ENCODE measurements at regions not wholly inside any gene's neighbourhood (a gene's known extent, or its start where the extent isn't known, plus 50 kb on each side); places are given as distances from the start of the nearest gene placed in this dataset.
"Not testable (repeated sequence)": the region's sequence is repeated elsewhere in the genome, so short reads cannot be mapped to it uniquely, and the experiment has no call there.

DNA sequence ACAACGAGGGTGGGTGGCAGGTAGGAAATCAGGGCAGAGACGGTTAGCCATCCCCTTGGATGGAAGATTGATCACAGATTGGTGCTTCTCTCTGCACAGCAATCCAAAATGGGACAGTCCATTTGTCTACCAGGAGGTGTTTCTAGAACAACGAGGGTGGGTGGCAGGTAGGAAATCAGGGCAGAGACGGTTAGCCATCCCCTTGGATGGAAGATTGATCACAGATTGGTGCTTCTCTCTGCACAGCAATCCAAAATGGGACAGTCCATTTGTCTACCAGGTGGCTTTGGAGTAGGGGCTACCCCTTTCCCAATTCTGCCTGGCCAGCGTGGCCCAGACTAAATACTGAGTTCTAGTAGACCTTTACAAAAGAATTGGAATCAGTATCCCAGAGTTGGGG lies 452.3 kb downstream of the CD83 start:
- not testable (repeated sequence) for H3K27me3 ChIP-seq (ENCODE audit: control insufficient read depth, insufficient read depth, low read length); H3K27ac ChIP-seq (ENCODE audit: low read depth, low read length); H3K36me3 ChIP-seq (ENCODE audit: control insufficient read depth, insufficient read depth, low read length); H3K9me3 ChIP-seq (ENCODE audit: control insufficient read depth, insufficient read depth, low read length); DNase-seq (ENCODE audit: low read depth in 4 of 6, low spot score in 6 of 6); H3K4me3 ChIP-seq (ENCODE audit: low read depth, low read length); H3K4me1 ChIP-seq (ENCODE audit: control insufficient read depth, insufficient read depth, low read length)
- 100% methylated on average over 2 of the region's 5 CpGs for WGBS (ENCODE audit: insufficient coverage)

DNA sequence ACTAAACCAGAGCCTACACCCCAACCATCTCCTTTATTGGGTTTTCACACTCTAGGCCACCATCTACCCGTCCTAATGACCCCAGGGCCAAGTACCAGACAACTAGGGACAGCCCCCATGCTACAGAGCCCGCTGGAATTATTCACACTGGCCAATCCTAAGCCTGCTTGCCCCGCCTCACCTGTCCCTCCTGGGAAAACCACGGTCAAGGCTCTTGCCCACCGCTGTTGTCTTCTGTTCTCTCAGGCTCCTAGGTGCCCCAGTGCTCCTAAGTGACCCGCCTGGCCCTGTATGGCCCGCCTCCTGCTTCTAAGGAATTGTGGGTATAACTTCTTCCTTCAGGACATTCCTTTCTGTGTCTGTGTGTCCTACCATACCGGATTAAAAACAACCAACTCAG lies 453.4 kb downstream of the CD83 start:
- no peaks in the 10 kb centered on the region for H3K9me3 ChIP-seq (ENCODE audit: control insufficient read depth, insufficient read depth, low read length)
- no peaks in the 10 kb centered on the region for H3K27me3 ChIP-seq (ENCODE audit: control insufficient read depth, insufficient read depth, low read length)
- WGBS (ENCODE audit: insufficient coverage), result 84% methylated on average over 6 of the region's 8 CpGs

DNA sequence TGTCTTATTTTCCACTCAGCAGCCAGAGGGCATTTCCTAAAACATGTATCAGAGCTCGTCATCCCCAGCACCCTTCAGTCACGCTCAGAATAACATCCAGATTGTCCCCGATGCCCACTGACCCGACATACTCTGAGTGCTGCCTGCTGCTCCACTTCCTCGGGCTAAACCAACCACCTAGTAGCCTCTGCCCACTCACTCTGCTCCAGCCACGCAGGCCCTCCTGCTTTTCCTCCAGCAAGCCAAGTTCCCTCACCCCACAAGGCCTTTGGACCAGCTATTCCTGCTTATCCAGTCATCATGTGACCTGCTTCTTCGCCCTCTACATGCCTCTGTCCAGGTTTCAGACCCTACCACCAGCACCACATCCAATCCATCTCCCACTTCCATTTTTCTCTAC lies 454.2 kb downstream of the CD83 start:
- Histone ChIP-seq H3K4me3 (ENCODE audit: low read depth, low read length) (no peak overlapping the region), H3K36me3 (ENCODE audit: control insufficient read depth, insufficient read depth, low read length) (no peaks in the 10 kb centered on the region), H3K4me1 (ENCODE audit: control insufficient read depth, insufficient read depth, low read length) (peaks cover 3% of the 10 kb centered on the region), H3K27ac (ENCODE audit: low read depth, low read length) (no peak overlapping the region), H3K9me3 (ENCODE audit: control insufficient read depth, insufficient read depth, low read length) (no peaks in the 10 kb centered on the region), H3K27me3 (ENCODE audit: control insufficient read depth, insufficient read depth, low read length) (no peaks in the 10 kb centered on the region)
- WGBS (ENCODE audit: insufficient coverage), result 93% methylated on average over 7 of the region's 7 CpGs
- no peak for DNase-seq (ENCODE audit: low read depth in 4 of 6, low spot score in 6 of 6)

More for the DNA sequence above, 453.4 kb downstream of the CD83 start:
- Histone ChIP-seq H3K4me3 (ENCODE audit: low read depth, low read length) (no peak overlapping the region), H3K36me3 (ENCODE audit: control insufficient read depth, insufficient read depth, low read length) (no peaks in the 10 kb centered on the region), H3K4me1 (ENCODE audit: control insufficient read depth, insufficient read depth, low read length) (peaks cover 3% of the 10 kb centered on the region), H3K27ac (ENCODE audit: low read depth, low read length) (no peak overlapping the region)
- no peak for DNase-seq (ENCODE audit: low read depth in 4 of 6, low spot score in 6 of 6)

DNA sequence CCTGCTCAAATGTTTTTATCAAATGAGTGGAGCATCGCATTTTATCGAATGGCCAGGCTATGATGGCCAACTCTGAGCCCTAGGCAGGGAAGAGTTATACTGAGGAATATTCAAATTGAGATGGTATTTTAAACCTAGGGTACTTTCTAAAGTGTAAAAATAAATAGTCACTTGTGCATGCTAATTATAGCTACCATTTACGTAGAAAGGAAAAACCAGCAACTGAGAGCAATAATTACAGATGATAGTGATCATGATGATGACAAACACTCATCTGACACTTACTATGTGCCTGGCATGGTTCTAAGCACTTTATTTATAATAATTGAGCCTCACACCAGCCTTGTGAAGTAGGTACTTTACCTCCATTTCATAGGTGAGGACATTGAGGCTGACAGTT lies 455.7 kb downstream of the CD83 start:
- Histone ChIP-seq H3K9me3 (ENCODE audit: control insufficient read depth, insufficient read depth, low read length) (no peaks in the 10 kb centered on the region), H3K4me3 (ENCODE audit: low read depth, low read length) (no peak overlapping the region), H3K36me3 (ENCODE audit: control insufficient read depth, insufficient read depth, low read length) (no peaks in the 10 kb centered on the region), H3K27ac (ENCODE audit: low read depth, low read length) (no peak overlapping the region), H3K4me1 (ENCODE audit: control insufficient read depth, insufficient read depth, low read length) (peaks cover 3% of the 10 kb centered on the region), H3K27me3 (ENCODE audit: control insufficient read depth, insufficient read depth, low read length) (no peaks in the 10 kb centered on the region)
- no peak for DNase-seq (ENCODE audit: low read depth in 4 of 6, low spot score in 6 of 6)
- WGBS (ENCODE audit: insufficient coverage), result no CpG with 5 or more reads among the region's 3 CpGs

GRCh38 chr6:14573703-14574290 lies 456.2 kb downstream of the CD83 start:
- peak in 1 of 6 donors; percentile 56 for DNase-seq (ENCODE audit: low read depth in 4 of 6, low spot score in 6 of 6)
- WGBS (ENCODE audit: insufficient coverage), result 67% methylated on average over 1 of the region's 2 CpGs
- Histone ChIP-seq H3K27ac (ENCODE audit: low read depth, low read length) (no peak overlapping the region), H3K27me3 (ENCODE audit: control insufficient read depth, insufficient read depth, low read length) (no peaks in the 10 kb centered on the region), H3K9me3 (ENCODE audit: control insufficient read depth, insufficient read depth, low read length) (no peaks in the 10 kb centered on the region), H3K36me3 (ENCODE audit: control insufficient read depth, insufficient read depth, low read length) (no peaks in the 10 kb centered on the region), H3K4me1 (ENCODE audit: control insufficient read depth, insufficient read depth, low read length) (peaks cover 3% of the 10 kb centered on the region), H3K4me3 (ENCODE audit: low read depth, low read length) (no peak overlapping the region)

GRCh38 chr6:14575961-14576360 lies 458.4 kb downstream of the CD83 start:
- no peaks in the 10 kb centered on the region for H3K9me3 ChIP-seq (ENCODE audit: control insufficient read depth, insufficient read depth, low read length)
- H3K36me3 ChIP-seq (ENCODE audit: control insufficient read depth, insufficient read depth, low read length), result no peaks in the 10 kb centered on the region
- no CpG with 5 or more reads among the region's 1 CpG for WGBS (ENCODE audit: insufficient coverage)
- H3K4me3 ChIP-seq (ENCODE audit: low read depth, low read length), result no peak overlapping the region
- H3K27me3 ChIP-seq (ENCODE audit: control insufficient read depth, insufficient read depth, low read length), result no peaks in the 10 kb centered on the region
- H3K4me1 ChIP-seq (ENCODE audit: control insufficient read depth, insufficient read depth, low read length), result peaks cover 3% of the 10 kb centered on the region
- H3K27ac ChIP-seq (ENCODE audit: low read depth, low read length), result no peak overlapping the region
- no peak for DNase-seq (ENCODE audit: low read depth in 4 of 6, low spot score in 6 of 6)

DNA sequence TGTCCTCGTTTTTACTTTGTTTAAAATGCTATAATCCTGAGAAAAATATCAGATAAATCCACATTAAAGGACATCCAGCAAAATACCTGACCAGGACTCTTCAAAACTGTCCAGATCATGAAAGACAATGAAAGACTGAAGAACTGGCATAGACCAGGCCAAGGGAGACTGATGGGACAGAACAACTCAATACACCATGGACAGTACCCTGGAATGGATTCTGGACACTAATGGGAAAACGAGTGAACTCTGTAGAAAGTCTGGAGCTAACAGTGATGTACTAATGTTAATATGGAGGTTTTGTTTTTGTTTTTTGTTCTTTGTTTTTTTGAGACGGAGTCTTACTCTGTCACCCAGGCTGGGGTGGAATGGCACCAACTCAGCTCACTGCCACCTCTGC lies 461.4 kb downstream of the CD83 start:
- H3K27me3 ChIP-seq (ENCODE audit: control insufficient read depth, insufficient read depth, low read length), result no peaks in the 10 kb centered on the region
- 80% methylated on average over 1 of the region's 3 CpGs for WGBS (ENCODE audit: insufficient coverage)

GRCh38 chr6:14582749-14583148 lies 465.2 kb downstream of the CD83 start:
- no peaks in the 10 kb centered on the region for H3K9me3 ChIP-seq (ENCODE audit: control insufficient read depth, insufficient read depth, low read length)
- H3K4me3 ChIP-seq (ENCODE audit: low read depth, low read length), result no peak overlapping the region
- H3K4me1 ChIP-seq (ENCODE audit: control insufficient read depth, insufficient read depth, low read length), result no peaks in the 10 kb centered on the region
- H3K27ac ChIP-seq (ENCODE audit: low read depth, low read length), result no peak overlapping the region
- no peaks in the 10 kb centered on the region for H3K36me3 ChIP-seq (ENCODE audit: control insufficient read depth, insufficient read depth, low read length)
- WGBS (ENCODE audit: insufficient coverage), result no CpG with 5 or more reads among the region's 1 CpG
- no peaks in the 10 kb centered on the region for H3K27me3 ChIP-seq (ENCODE audit: control insufficient read depth, insufficient read depth, low read length)
- DNase-seq (ENCODE audit: low read depth in 4 of 6, low spot score in 6 of 6), result peak in 1 of 6 donors; percentile 54

More for the DNA sequence above, 461.4 kb downstream of the CD83 start:
- Histone ChIP-seq H3K9me3 (ENCODE audit: control insufficient read depth, insufficient read depth, low read length) (no peaks in the 10 kb centered on the region), H3K4me3 (ENCODE audit: low read depth, low read length) (no peak overlapping the region), H3K27ac (ENCODE audit: low read depth, low read length) (no peak overlapping the region), H3K4me1 (ENCODE audit: control insufficient read depth, insufficient read depth, low read length) (peaks cover under 1% of the 10 kb centered on the region), H3K36me3 (ENCODE audit: control insufficient read depth, insufficient read depth, low read length) (no peaks in the 10 kb centered on the region)
- no peak for DNase-seq (ENCODE audit: low read depth in 4 of 6, low spot score in 6 of 6)

GRCh38 chr6:14583826-14584225 lies 466.3 kb downstream of the CD83 start:
- Histone ChIP-seq H3K36me3 (ENCODE audit: control insufficient read depth, insufficient read depth, low read length) (no peaks in the 10 kb centered on the region), H3K4me1 (ENCODE audit: control insufficient read depth, insufficient read depth, low read length) (no peaks in the 10 kb centered on the region), H3K27me3 (ENCODE audit: control insufficient read depth, insufficient read depth, low read length) (no peaks in the 10 kb centered on the region), H3K27ac (ENCODE audit: low read depth, low read length) (no peak overlapping the region), H3K4me3 (ENCODE audit: low read depth, low read length) (no peak overlapping the region), H3K9me3 (ENCODE audit: control insufficient read depth, insufficient read depth, low read length) (no peaks in the 10 kb centered on the region)
- no peak for DNase-seq (ENCODE audit: low read depth in 4 of 6, low spot score in 6 of 6)
- 74% methylated on average over 6 of the region's 9 CpGs for WGBS (ENCODE audit: insufficient coverage)

GRCh38 chr6:14584450-14584849 lies 466.9 kb downstream of the CD83 start:
- H3K9me3 ChIP-seq (ENCODE audit: control insufficient read depth, insufficient read depth, low read length), result no peaks in the 10 kb centered on the region
- WGBS (ENCODE audit: insufficient coverage), result no CpG with 5 or more reads among the region's 5 CpGs
- H3K4me3 ChIP-seq (ENCODE audit: low read depth, low read length), result no peak overlapping the region
- H3K27me3 ChIP-seq (ENCODE audit: control insufficient read depth, insufficient read depth, low read length), result no peaks in the 10 kb centered on the region
- no peaks in the 10 kb centered on the region for H3K36me3 ChIP-seq (ENCODE audit: control insufficient read depth, insufficient read depth, low read length)
- H3K4me1 ChIP-seq (ENCODE audit: control insufficient read depth, insufficient read depth, low read length), result no peaks in the 10 kb centered on the region
- peak in 1 of 6 donors; percentile 69 for DNase-seq (ENCODE audit: low read depth in 4 of 6, low spot score in 6 of 6)
- H3K27ac ChIP-seq (ENCODE audit: low read depth, low read length), result no peak overlapping the region
